IMR-90 (cell line): ENCODE measurements at regions not wholly inside any gene's neighbourhood (a gene's known extent, or its start where the extent isn't known, plus 50 kb on each side); places are given as distances from the start of the nearest gene placed in this dataset.

Experiments
- BHLHE40 ChIP-seq: fragments of 150-350 bp; IDR thresholded peaks from 2 replicates; pipeline ENCODE4 v1.6.1; 2016; ENCODE audit warnings: mild to moderate bottlenecking, low read depth, low read length
- CEBPB ChIP-seq: IDR thresholded peaks from 2 replicates; pipeline ENCODE4 v1.6.1; 2012; ENCODE audit warnings: low read depth, low read length, improper control_type of control experiment
- CHD1 ChIP-seq: IDR thresholded peaks from 2 replicates; pipeline ENCODE4 v1.6.1; 2012; ENCODE audit warnings: low read depth, low read length, improper control_type of control experiment
- FOS ChIP-seq: fragments of 150-350 bp; IDR thresholded peaks from 2 replicates; pipeline ENCODE4 v1.6.1; 2016; ENCODE audit warnings: low read depth, low read length
- MAFK ChIP-seq: IDR thresholded peaks from 2 replicates; pipeline ENCODE4 v1.6.1; 2012; ENCODE audit warnings: low read depth, low read length, improper control_type of control experiment
- MXI1 ChIP-seq: IDR thresholded peaks from 2 replicates; pipeline ENCODE4 v1.6.1; 2012; ENCODE audit warnings: low read depth, mild to moderate bottlenecking, low read length, moderate library complexity, borderline replicate concordance
- NFE2L2 ChIP-seq: fragments of 150-350 bp; IDR thresholded peaks from 2 replicates; pipeline ENCODE4 v1.6.1; 2016; ENCODE audit warnings: low read depth, mild to moderate bottlenecking, low read length
- POLR2A ChIP-seq: IDR thresholded peaks from 2 replicates; pipeline ENCODE4 v1.6.1; 2012; ENCODE audit warnings: mild to moderate bottlenecking, low read depth, low read length
- RFX5 ChIP-seq: IDR thresholded peaks from 2 replicates; pipeline ENCODE4 v1.8.0; 2012; ENCODE audit warnings: low read depth, mild to moderate bottlenecking, low read length, moderate library complexity
- TF ChIP-seq, protein P1 (sequence below): conservative IDR thresholded peaks from 2 replicates; pipeline ENCODE4 v1.5.1; 2012; ENCODE audit warnings: mild to moderate bottlenecking, low read depth, low read length, improper control_type of control experiment
- TF ChIP-seq, protein P2 (sequence below): fragments of 150-350 bp; IDR thresholded peaks from 2 replicates; pipeline ENCODE4 v1.6.1; 2016; ENCODE audit warnings: low read depth, mild to moderate bottlenecking, low read length, moderate library complexity, borderline replicate concordance
- TF ChIP-seq, protein P3 (sequence below): fragments of 150-350 bp; IDR thresholded peaks from 2 replicates; pipeline ENCODE4 v1.6.1; 2017; ENCODE audit warnings: mild to moderate bottlenecking, antibody characterized with exemption, low read length, low read depth

DNA sequence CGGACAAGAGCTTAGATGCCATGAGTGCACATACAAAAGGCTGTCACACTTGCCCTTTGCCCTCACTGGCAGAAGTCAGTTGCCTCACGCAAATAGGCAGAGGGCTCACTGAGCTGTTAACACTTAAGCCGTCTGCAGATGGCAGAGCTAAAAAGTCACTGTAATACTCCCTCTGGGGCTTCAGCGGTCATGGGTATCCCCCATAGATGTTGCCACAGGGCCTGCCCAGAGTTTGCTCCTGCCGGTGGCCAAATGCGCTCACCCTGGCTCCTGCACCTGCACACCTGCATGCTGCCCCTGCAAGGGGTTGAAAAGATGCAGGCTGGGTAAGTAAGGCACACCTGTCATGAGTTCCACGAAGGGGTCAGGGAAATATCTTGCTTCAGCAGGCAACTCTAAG lies 741.5 kb downstream of the EDEM1 start:
- TF ChIP-seq, protein P1, sequence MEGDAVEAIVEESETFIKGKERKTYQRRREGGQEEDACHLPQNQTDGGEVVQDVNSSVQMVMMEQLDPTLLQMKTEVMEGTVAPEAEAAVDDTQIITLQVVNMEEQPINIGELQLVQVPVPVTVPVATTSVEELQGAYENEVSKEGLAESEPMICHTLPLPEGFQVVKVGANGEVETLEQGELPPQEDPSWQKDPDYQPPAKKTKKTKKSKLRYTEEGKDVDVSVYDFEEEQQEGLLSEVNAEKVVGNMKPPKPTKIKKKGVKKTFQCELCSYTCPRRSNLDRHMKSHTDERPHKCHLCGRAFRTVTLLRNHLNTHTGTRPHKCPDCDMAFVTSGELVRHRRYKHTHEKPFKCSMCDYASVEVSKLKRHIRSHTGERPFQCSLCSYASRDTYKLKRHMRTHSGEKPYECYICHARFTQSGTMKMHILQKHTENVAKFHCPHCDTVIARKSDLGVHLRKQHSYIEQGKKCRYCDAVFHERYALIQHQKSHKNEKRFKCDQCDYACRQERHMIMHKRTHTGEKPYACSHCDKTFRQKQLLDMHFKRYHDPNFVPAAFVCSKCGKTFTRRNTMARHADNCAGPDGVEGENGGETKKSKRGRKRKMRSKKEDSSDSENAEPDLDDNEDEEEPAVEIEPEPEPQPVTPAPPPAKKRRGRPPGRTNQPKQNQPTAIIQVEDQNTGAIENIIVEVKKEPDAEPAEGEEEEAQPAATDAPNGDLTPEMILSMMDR = no peak
- TF ChIP-seq MAFK (no peak), NFE2L2 (no peak), BHLHE40 (no peak), POLR2A (no peak), CEBPB (no peak), FOS (no peak), CHD1 (no peak), MXI1 (no peak), RFX5 (no peak)
- TF ChIP-seq, protein P2, sequence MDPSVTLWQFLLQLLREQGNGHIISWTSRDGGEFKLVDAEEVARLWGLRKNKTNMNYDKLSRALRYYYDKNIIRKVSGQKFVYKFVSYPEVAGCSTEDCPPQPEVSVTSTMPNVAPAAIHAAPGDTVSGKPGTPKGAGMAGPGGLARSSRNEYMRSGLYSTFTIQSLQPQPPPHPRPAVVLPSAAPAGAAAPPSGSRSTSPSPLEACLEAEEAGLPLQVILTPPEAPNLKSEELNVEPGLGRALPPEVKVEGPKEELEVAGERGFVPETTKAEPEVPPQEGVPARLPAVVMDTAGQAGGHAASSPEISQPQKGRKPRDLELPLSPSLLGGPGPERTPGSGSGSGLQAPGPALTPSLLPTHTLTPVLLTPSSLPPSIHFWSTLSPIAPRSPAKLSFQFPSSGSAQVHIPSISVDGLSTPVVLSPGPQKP = no peak
- TF ChIP-seq, protein P3, sequence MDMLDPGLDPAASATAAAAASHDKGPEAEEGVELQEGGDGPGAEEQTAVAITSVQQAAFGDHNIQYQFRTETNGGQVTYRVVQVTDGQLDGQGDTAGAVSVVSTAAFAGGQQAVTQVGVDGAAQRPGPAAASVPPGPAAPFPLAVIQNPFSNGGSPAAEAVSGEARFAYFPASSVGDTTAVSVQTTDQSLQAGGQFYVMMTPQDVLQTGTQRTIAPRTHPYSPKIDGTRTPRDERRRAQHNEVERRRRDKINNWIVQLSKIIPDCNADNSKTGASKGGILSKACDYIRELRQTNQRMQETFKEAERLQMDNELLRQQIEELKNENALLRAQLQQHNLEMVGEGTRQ = no peak
